ENCODE measurements at regions not wholly inside any gene's neighbourhood (a gene's known extent, or its start where the extent isn't known, plus 50 kb on each side); places are given as distances from the start of the nearest gene placed in this dataset.

- TF ChIP-seq, protein P1, sequence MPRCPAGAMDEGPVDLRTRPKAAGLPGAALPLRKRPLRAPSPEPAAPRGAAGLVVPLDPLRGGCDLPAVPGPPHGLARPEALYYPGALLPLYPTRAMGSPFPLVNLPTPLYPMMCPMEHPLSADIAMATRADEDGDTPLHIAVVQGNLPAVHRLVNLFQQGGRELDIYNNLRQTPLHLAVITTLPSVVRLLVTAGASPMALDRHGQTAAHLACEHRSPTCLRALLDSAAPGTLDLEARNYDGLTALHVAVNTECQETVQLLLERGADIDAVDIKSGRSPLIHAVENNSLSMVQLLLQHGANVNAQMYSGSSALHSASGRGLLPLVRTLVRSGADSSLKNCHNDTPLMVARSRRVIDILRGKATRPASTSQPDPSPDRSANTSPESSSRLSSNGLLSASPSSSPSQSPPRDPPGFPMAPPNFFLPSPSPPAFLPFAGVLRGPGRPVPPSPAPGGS (CRISPR knock-in tag; IDR thresholded peaks at IDR 0.05), result no peak
- TF ChIP-seq, protein P2, sequence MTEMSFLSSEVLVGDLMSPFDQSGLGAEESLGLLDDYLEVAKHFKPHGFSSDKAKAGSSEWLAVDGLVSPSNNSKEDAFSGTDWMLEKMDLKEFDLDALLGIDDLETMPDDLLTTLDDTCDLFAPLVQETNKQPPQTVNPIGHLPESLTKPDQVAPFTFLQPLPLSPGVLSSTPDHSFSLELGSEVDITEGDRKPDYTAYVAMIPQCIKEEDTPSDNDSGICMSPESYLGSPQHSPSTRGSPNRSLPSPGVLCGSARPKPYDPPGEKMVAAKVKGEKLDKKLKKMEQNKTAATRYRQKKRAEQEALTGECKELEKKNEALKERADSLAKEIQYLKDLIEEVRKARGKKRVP (CRISPR knock-in tag; IDR thresholded peaks at IDR 0.05), result no peak
- TF ChIP-seq YEATS2 (CRISPR knock-in tag; IDR thresholded peaks at IDR 0.05; ENCODE audit: borderline replicate concordance) (no peak), MATR3 (CRISPR knock-in tag; IDR thresholded peaks at IDR 0.05) (no peak), KLF11 (CRISPR knock-in tag; IDR thresholded peaks at IDR 0.05) (no peak), KDM6A (CRISPR knock-in tag; IDR thresholded peaks at IDR 0.05; ENCODE audit: low read depth) (no peak), MED1 (CRISPR knock-in tag; IDR thresholded peaks at IDR 0.05) (no peak)
Measured at GRCh38 chr9:115606838-115607237, 488.9 kb upstream of the TNC start (continued).

- DNase-seq (ENCODE audit: low spot score) (no peak), FAIRE-seq (no peak), ATAC-seq (no peak)
- no peaks in the 10 kb centered on the region for H3K9me3 ChIP-seq (ENCODE audit: low read length)
- H3K27me3 ChIP-seq (ENCODE audit: control insufficient read depth in 1 of 2, insufficient read depth in 2 of 2, low read length in 2 of 2), result no peaks in the 10 kb centered on the region
- no peaks in the 10 kb centered on the region for H3K79me2 ChIP-seq (ENCODE audit: insufficient read depth, low read length)
- BruUV-seq (replicated peaks), result no TSS peak
- ChIA-PET CTCF (ENCODE audit: low intra/inter-chr PET ratio, low total read pairs) (no interaction called here), POLR2A (no interaction called here)
- intact Hi-C loops (cut with micrococcal nuclease; ENCODE audit: unreplicated experiment) (no loop called here), in situ Hi-C loops (cut with HindIII; ENCODE audit: extremely low pct_ligation_motif_present, low pct_unique_long_range_greater_than_20kb) (no loop called here)
- no peak overlapping the region for H3K4me2 ChIP-seq (ENCODE audit: low read depth, low read length)
- H4K20me1 ChIP-seq (ENCODE audit: insufficient read depth, low read length), result no peaks in the 10 kb centered on the region
- H3K27ac ChIP-seq (ENCODE audit: extremely low read length, insufficient read depth, low read length), result no peak overlapping the region
- no peak overlapping the region for H3K9ac ChIP-seq (ENCODE audit: insufficient read depth, low read depth, low read length)
- no peak overlapping the region for H2AFZ ChIP-seq (ENCODE audit: low read length)
- no peak overlapping the region for H3K4me3 ChIP-seq (replicated peaks in 1 of 3; ENCODE audit: insufficient read depth in 1 of 3, low read depth in 2 of 3, low read length in 3 of 3)
- no peaks in the 10 kb centered on the region for H3K36me3 ChIP-seq (replicated peaks in 1 of 2; ENCODE audit: control insufficient read depth in 1 of 2, insufficient read depth in 2 of 2, low read length in 2 of 2)
- no peak for TF ChIP-seq ZMYM4 (CRISPR knock-in tag; IDR thresholded peaks at IDR 0.05)
- no peak for TF ChIP-seq AHR (CRISPR knock-in tag; IDR thresholded peaks at IDR 0.05)
- TF ChIP-seq KDM5A (IDR thresholded peaks at IDR 0.05; ENCODE audit: borderline replicate concordance, low read length), result no peak
- no peak for TF ChIP-seq MEF2D (CRISPR knock-in tag; IDR thresholded peaks at IDR 0.05)
- H3K4me1 ChIP-seq (ENCODE audit: insufficient read depth, low read length), result no peaks in the 10 kb centered on the region
- 7% methylated on average over 4 of the region's 4 CpGs for WGBS (ENCODE audit: low lambda C conversion rate)
Measured at GRCh38 chr9:115614326-115614999, 496.5 kb upstream of the TNC start.
